ENCODE measurements at regions not wholly inside any gene's neighbourhood (a gene's known extent, or its start where the extent isn't known, plus 50 kb on each side); places are given as distances from the start of the nearest gene placed in this dataset.

DNA sequence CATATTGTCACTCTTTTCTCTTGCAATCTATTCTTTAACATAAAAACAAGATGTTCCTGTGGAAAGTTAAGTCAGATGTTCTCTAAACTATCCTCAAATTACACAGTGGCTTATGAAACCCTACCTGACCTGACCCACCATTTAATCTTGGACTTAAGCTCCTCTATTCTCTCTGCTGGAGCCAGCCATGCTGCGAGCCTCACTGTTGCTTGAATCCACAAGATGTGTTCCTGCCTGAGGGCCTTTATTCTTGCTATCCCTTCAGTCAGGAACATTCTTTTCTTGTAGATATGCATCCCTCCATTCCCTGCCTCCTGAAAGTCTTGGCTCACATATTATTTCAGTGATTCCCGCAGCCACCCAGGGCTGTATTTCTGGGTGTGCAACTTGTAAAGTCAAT, 283.2 kb downstream of the EPHA7 start:
- Histone ChIP-seq H3K36me3 (no peaks in the 10 kb centered on the region), H3K9me3 (no peaks in the 10 kb centered on the region), H3K27ac (no peak overlapping the region), H3K27me3 (no peaks in the 10 kb centered on the region), H3K4me3 (no peak overlapping the region), H3K4me1 (no peaks in the 10 kb centered on the region)
- 48% methylated on average over 2 of the region's 2 CpGs for WGBS (ENCODE audit: insufficient coverage, low coverage, low lambda C conversion rate, missing lambda C conversion rate)
- TF ChIP-seq POLR2A (IDR thresholded peaks at IDR 0.05) (no peak), CTCF (IDR thresholded peaks at IDR 0.05) (no peak)
- DNase-seq, result no peak
- intact Hi-C loops (cut with DNase I), result no loop called here
- no peak for ATAC-seq

DNA sequence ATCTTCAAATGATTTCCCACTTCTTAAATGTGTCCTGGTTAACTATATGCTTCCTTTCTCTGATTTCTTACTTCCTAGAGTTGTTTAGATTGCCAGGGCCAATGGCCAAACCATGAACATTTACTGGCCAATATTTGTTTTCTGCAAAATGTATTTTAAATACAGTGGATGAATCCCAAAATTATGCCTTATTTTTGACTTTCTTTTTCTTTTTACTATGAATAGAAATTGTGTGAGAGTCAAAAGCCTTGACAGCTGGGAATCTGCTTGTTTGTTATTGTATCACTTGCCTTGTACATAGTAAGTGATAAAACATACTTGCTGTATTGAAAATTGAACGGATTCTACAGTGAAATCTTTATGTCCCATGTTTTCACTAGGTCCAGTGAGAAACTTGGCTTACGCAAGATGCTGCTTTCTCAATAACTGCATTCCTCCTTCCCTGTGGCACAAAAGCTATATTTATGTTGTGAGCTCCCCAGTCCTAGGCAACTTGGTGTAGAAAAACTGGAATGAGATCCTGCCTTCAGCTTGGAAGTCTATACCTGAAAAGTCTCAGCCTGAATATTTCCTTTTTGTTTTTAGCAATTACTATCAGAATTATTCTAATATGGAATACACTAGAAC, 295.2 kb downstream of the EPHA7 start:
- H3K9me3 ChIP-seq, result no peaks in the 10 kb centered on the region
- intact Hi-C loops (cut with DNase I), result no loop called here
- H3K4me1 ChIP-seq, result no peaks in the 10 kb centered on the region
- DNase-seq (no peak), ATAC-seq (no peak)
- no peak overlapping the region for H3K27ac ChIP-seq
- no peak for TF ChIP-seq POLR2A (IDR thresholded peaks at IDR 0.05)
- TF ChIP-seq CTCF (IDR thresholded peaks at IDR 0.05), result no peak
- no peaks in the 10 kb centered on the region for H3K36me3 ChIP-seq
- no peaks in the 10 kb centered on the region for H3K27me3 ChIP-seq
- WGBS (ENCODE audit: insufficient coverage, low coverage, low lambda C conversion rate, missing lambda C conversion rate), result 35% methylated on average over 2 of the region's 2 CpGs
- no peak overlapping the region for H3K4me3 ChIP-seq

DNA sequence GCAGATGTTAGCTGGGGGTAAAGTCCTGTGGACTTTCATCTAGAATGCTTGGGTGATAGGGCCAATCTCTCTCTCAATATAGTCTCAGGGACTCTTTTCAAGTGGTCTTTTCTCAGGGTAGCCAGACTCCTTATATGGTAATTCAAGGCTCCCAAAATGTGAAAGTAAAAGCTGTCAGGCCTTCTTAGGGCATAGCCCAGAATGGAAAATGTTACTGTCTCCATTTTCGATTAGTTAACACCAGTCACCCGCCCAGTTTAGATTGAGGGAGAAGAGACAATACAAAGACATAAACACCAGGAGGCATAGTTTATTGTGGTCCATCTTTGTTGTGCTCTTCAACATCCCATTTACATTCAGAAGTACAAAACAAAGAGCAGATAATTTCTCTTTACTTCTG, 295.8 kb downstream of the EPHA7 start:
- TF ChIP-seq POLR2A (IDR thresholded peaks at IDR 0.05) (no peak), CTCF (IDR thresholded peaks at IDR 0.05) (no peak)
- no peak overlapping the region for H3K4me3 ChIP-seq
- intact Hi-C loops (cut with DNase I), result no loop called here
- no peaks in the 10 kb centered on the region for H3K36me3 ChIP-seq
- no peak overlapping the region for H3K27ac ChIP-seq
- H3K27me3 ChIP-seq, result no peaks in the 10 kb centered on the region
- H3K4me1 ChIP-seq, result no peaks in the 10 kb centered on the region
- ATAC-seq (no peak), DNase-seq (no peak)
- no peaks in the 10 kb centered on the region for H3K9me3 ChIP-seq
- 40% methylated on average over 2 of the region's 2 CpGs for WGBS (ENCODE audit: insufficient coverage, low coverage, low lambda C conversion rate, missing lambda C conversion rate)

- TF ChIP-seq POLR2A (IDR thresholded peaks at IDR 0.05) (no peak), CTCF (IDR thresholded peaks at IDR 0.05) (no peak)
- H3K4me1 ChIP-seq, result no peaks in the 10 kb centered on the region
- 78% methylated on average over 1 of the region's 1 CpG for WGBS (ENCODE audit: insufficient coverage, low coverage, low lambda C conversion rate, missing lambda C conversion rate)
Observed at GRCh38 chr6:93120154-93120742, 299.1 kb downstream of the EPHA7 start.

More at GRCh38 chr6:93120154-93120742, 299.1 kb downstream of the EPHA7 start:
- no peak overlapping the region for H3K27ac ChIP-seq
- H3K4me3 ChIP-seq, result no peak overlapping the region
- intact Hi-C loops (cut with DNase I), result no loop called here
- H3K9me3 ChIP-seq, result no peaks in the 10 kb centered on the region
- DNase-seq (no peak), ATAC-seq (no peak)
- no peaks in the 10 kb centered on the region for H3K36me3 ChIP-seq
- no peaks in the 10 kb centered on the region for H3K27me3 ChIP-seq
